Ovary (tissue), 3 donors: ENCODE measurements at regions not wholly inside any gene's neighbourhood (a gene's known extent, or its start where the extent isn't known, plus 50 kb on each side); places are given as distances from the start of the nearest gene placed in this dataset.
"Not testable (repeated sequence)": the region's sequence is repeated elsewhere in the genome, so short reads cannot be mapped to it uniquely, and the experiment has no call there.

Experiments
- EP300 ChIP-seq: sonication (generic); formaldehyde crosslinking; IDR thresholded peaks from one replicate; pipeline ENCODE4 v1.6.1; 2017; ENCODE audit warnings: antibody characterized with exemption
- POLR2A ChIP-seq: fragments of 450-650 bp; IDR thresholded peaks from one replicate; pipeline ENCODE4 v1.6.1; 2017; ENCODE audit warnings: antibody characterized with exemption, mild to moderate bottlenecking, moderate library complexity
- TF ChIP-seq, protein P1 (sequence below), 3 donors: fragments of 450-650 bp in 2 of 3; fragments of 200-600 bp in 1 of 3; IDR thresholded peaks; one replicate each; pipeline versions ENCODE4 v1.5.1 to v1.8.0; 2016 to 2022; ENCODE audit warnings: antibody characterized with exemption in 3 of 3, mild to moderate bottlenecking in 1 of 3
- donor health status: DM: no; HTN: no; CAD: no.

DNA sequence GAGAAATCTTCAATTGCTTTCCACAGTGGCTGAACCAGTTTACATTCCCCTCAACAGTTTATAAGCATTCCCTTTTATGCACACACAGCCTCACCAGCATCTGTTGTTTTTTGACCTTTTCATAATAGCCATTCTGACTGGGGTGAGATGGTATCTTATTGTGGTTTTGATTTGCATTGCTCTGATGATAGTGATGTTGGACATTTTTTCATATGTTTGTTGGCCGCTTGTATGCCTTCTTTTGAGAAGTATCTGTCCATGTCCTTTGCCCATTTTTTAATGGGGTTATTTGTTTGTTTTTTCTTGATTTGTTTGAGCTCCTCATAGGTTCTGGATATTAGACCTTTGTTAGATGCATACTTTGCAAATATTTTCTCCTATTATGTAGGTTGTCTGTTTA is 226.1 kb downstream of the SPATA31A6 start:
- TF ChIP-seq, protein P1, sequence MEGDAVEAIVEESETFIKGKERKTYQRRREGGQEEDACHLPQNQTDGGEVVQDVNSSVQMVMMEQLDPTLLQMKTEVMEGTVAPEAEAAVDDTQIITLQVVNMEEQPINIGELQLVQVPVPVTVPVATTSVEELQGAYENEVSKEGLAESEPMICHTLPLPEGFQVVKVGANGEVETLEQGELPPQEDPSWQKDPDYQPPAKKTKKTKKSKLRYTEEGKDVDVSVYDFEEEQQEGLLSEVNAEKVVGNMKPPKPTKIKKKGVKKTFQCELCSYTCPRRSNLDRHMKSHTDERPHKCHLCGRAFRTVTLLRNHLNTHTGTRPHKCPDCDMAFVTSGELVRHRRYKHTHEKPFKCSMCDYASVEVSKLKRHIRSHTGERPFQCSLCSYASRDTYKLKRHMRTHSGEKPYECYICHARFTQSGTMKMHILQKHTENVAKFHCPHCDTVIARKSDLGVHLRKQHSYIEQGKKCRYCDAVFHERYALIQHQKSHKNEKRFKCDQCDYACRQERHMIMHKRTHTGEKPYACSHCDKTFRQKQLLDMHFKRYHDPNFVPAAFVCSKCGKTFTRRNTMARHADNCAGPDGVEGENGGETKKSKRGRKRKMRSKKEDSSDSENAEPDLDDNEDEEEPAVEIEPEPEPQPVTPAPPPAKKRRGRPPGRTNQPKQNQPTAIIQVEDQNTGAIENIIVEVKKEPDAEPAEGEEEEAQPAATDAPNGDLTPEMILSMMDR (IDR thresholded peaks at IDR 0.05) = not testable (repeated sequence)
- TF ChIP-seq EP300, POLR2A: not testable (repeated sequence)
